Testis (tissue), 2 donors: ENCODE measurements at regions not wholly inside any gene's neighbourhood (a gene's known extent, or its start where the extent isn't known, plus 50 kb on each side); places are given as distances from the start of the nearest gene placed in this dataset.

ENCODE experiments used
- DNase-seq: peaks from one replicate; pipeline ENCODE4 v3.0.0-alpha.2; 2019
- H3K27ac ChIP-seq, 2 donors: fragments of 200-600 bp; sonication (generic); one replicate each; pipeline ENCODE4 v1.5.1; 2019
- H3K27me3 ChIP-seq: fragments of 200-600 bp; sonication (generic); one replicate; pipeline ENCODE4 v1.5.1; 2019
- H3K36me3 ChIP-seq: fragments of 200-600 bp; sonication (generic); one replicate; pipeline ENCODE4 v1.5.1; 2017; ENCODE audit warnings: low read depth; ENCODE audit errors: missing control alignments
- H3K4me1 ChIP-seq: fragments of 200-600 bp; sonication (generic); one replicate; pipeline ENCODE4 v1.5.1; 2019
- H3K4me3 ChIP-seq, 2 donors: fragments of 200-600 bp; sonication (generic); one replicate each; pipeline ENCODE4 v1.5.1; 2017 to 2019
- H3K9me3 ChIP-seq: fragments of 200-600 bp; sonication (generic); one replicate; pipeline ENCODE4 v1.5.1; 2017
- CTCF ChIP-seq, 3 experiments: fragments of 450-650 bp in 2 of 3; fragments of 200-600 bp in 1 of 3; sonication (generic) in 1 of 3; IDR thresholded peaks; one replicate each; pipeline ENCODE4 v1.5.1; 2016 to 2019; ENCODE audit warnings: antibody characterized with exemption in 3 of 3, mild to moderate bottlenecking in 2 of 3, moderate library complexity in 1 of 3
- POLR2A ChIP-seq: fragments of 450-650 bp; IDR thresholded peaks from one replicate; pipeline ENCODE4 v1.6.1; 2017; ENCODE audit warnings: antibody characterized with exemption, mild to moderate bottlenecking, moderate library complexity
- WGBS, 2 donors: methylation state at CpG; one replicate each; pipeline ENCODE4 v1.1.5; 2018; 5-methylcytosine and 5-hydroxymethylcytosine counted together
- intact Hi-C: fragments of 100-400 bp; cut with DNase I; formaldehyde crosslinking; loops from one replicate; pipeline ENCODE4 v1.15.1; 2023; ENCODE audit warnings: low total_unique reads

- intact Hi-C loops, result no loop called here
- Histone ChIP-seq H3K27ac (no peak overlapping the region), H3K27me3 (no peaks in the 10 kb centered on the region), H3K9me3 (no peaks in the 10 kb centered on the region), H3K4me3 (no peak overlapping the region), H3K4me1 (no peaks in the 10 kb centered on the region), H3K36me3 (no peaks in the 10 kb centered on the region)
- no peak for DNase-seq
- WGBS, 2 donors, result 67 to 71% methylated on average over 4 of the region's 4 CpGs
- TF ChIP-seq POLR2A (no peak), CTCF (IDR thresholded peaks at IDR 0.05) (no peak)
Measured at GRCh38 chr15:57819646-57820045, 113.1 kb downstream of the POLR2M start.

- H3K36me3 ChIP-seq, result no peaks in the 10 kb centered on the region
- H3K27me3 ChIP-seq, result no peaks in the 10 kb centered on the region
- no peak for TF ChIP-seq CTCF (IDR thresholded peaks at IDR 0.05)
- TF ChIP-seq POLR2A, result no peak
- 17 to 66% methylated on average over 2 of the region's 2 CpGs for WGBS, 2 donors
- H3K9me3 ChIP-seq, result no peaks in the 10 kb centered on the region
- no peak overlapping the region for H3K27ac ChIP-seq
- DNase-seq, result no peak
- H3K4me1 ChIP-seq, result no peaks in the 10 kb centered on the region
- intact Hi-C loops, result no loop called here
- H3K4me3 ChIP-seq, result no peak overlapping the region
Measured at GRCh38 chr15:57820119-57820518, 113.6 kb downstream of the POLR2M start.

- Histone ChIP-seq H3K4me3 (no peak overlapping the region), H3K27ac (no peak overlapping the region), H3K36me3 (no peaks in the 10 kb centered on the region), H3K9me3 (no peaks in the 10 kb centered on the region), H3K4me1 (no peaks in the 10 kb centered on the region), H3K27me3 (no peaks in the 10 kb centered on the region)
- no peak for TF ChIP-seq POLR2A
- no peak for TF ChIP-seq CTCF (IDR thresholded peaks at IDR 0.05)
- DNase-seq, result peak; percentile 28
- 60 to 76% methylated on average over 2 of the region's 2 CpGs for WGBS, 2 donors
- intact Hi-C loops, result no loop called here
Measured at GRCh38 chr15:57821826-57822225, 115.3 kb downstream of the POLR2M start.

- H3K4me3 ChIP-seq, result no peak overlapping the region
- no peak overlapping the region for H3K27ac ChIP-seq
- no peaks in the 10 kb centered on the region for H3K9me3 ChIP-seq
- no peak for DNase-seq
- H3K4me1 ChIP-seq, result no peaks in the 10 kb centered on the region
- no peaks in the 10 kb centered on the region for H3K27me3 ChIP-seq
- no peaks in the 10 kb centered on the region for H3K36me3 ChIP-seq
- WGBS, 2 donors, result 42 to 64% methylated on average over 6 of the region's 6 CpGs
- intact Hi-C loops, result no loop called here
- TF ChIP-seq CTCF (IDR thresholded peaks at IDR 0.05) (no peak), POLR2A (no peak)
Measured at GRCh38 chr15:57823325-57823882, 116.9 kb downstream of the POLR2M start.

- WGBS, 2 donors, result 74 to 76% methylated on average over 3 of the region's 3 CpGs
Measured at GRCh38 chr15:57824186-57824585, 117.7 kb downstream of the POLR2M start.

More at GRCh38 chr15:57824186-57824585, 117.7 kb downstream of the POLR2M start:
- DNase-seq, result no peak
- H3K9me3 ChIP-seq, result no peaks in the 10 kb centered on the region
- no peaks in the 10 kb centered on the region for H3K4me1 ChIP-seq
- H3K36me3 ChIP-seq, result no peaks in the 10 kb centered on the region
- no peak overlapping the region for H3K27ac ChIP-seq
- no peaks in the 10 kb centered on the region for H3K27me3 ChIP-seq
- H3K4me3 ChIP-seq, result no peak overlapping the region
- TF ChIP-seq POLR2A (no peak), CTCF (IDR thresholded peaks at IDR 0.05) (no peak)
- intact Hi-C loops, result no loop called here
